ENCODE measurements at regions not wholly inside any gene's neighbourhood (a gene's known extent, or its start where the extent isn't known, plus 50 kb on each side); places are given as distances from the start of the nearest gene placed in this dataset.

GRCh38 chr14:42424501-42424900, 817.8 kb downstream of the LRFN5 start:
- no peak for DNase-seq

- no peak for DNase-seq
These were observed 814.9 kb downstream of the LRFN5 start for GRCh38 chr14:42421377-42422078.

- no peak for DNase-seq
These were observed 813.4 kb downstream of the LRFN5 start for GRCh38 chr14:42420071-42420470.

GRCh38 chr14:42407153-42407552, 800.5 kb downstream of the LRFN5 start:
- DNase-seq: no peak

GRCh38 chr14:42391146-42391834, 784.6 kb downstream of the LRFN5 start:
- DNase-seq: no peak

- no peak for DNase-seq
These were observed 772.2 kb downstream of the LRFN5 start for GRCh38 chr14:42378880-42379279.

- no peak for DNase-seq
These were observed 771.6 kb downstream of the LRFN5 start for GRCh38 chr14:42378274-42378673.

GRCh38 chr14:42374332-42374731, 767.7 kb downstream of the LRFN5 start:
- no peak for DNase-seq

- no peak for DNase-seq
These were observed 763.4 kb downstream of the LRFN5 start for GRCh38 chr14:42370056-42370455.

- DNase-seq: no peak
These were observed 761.6 kb downstream of the LRFN5 start for GRCh38 chr14:42368234-42368633.

GRCh38 chr14:42353315-42353714, 746.6 kb downstream of the LRFN5 start:
- no peak for DNase-seq

- no peak for DNase-seq
These were observed 729.2 kb downstream of the LRFN5 start for GRCh38 chr14:42335918-42336317.

GRCh38 chr14:42334931-42335330, 728.3 kb downstream of the LRFN5 start:
- no peak for DNase-seq

GRCh38 chr14:42323426-42323825, 716.8 kb downstream of the LRFN5 start:
- no peak for DNase-seq

GRCh38 chr14:42322531-42323284, 716.0 kb downstream of the LRFN5 start:
- DNase-seq: no peak

GRCh38 chr14:42319996-42320395, 713.3 kb downstream of the LRFN5 start:
- no peak for DNase-seq

- no peak for DNase-seq
These were observed 710.0 kb downstream of the LRFN5 start for GRCh38 chr14:42316693-42317092.

GRCh38 chr14:42311876-42312275, 705.2 kb downstream of the LRFN5 start:
- DNase-seq: no peak

GRCh38 chr14:42307239-42307825, 700.7 kb downstream of the LRFN5 start:
- no peak for DNase-seq

- DNase-seq: no peak
These were observed 693.0 kb downstream of the LRFN5 start for GRCh38 chr14:42299692-42300091.

- DNase-seq: no peak
These were observed 686.5 kb downstream of the LRFN5 start for GRCh38 chr14:42293180-42293579.

- no peak for DNase-seq
These were observed 671.2 kb downstream of the LRFN5 start for GRCh38 chr14:42277840-42278239.

Data from amygdala (tissue), 56 donors.